Prostate gland (tissue), 2 donors: ENCODE measurements at regions not wholly inside any gene's neighbourhood (a gene's known extent, or its start where the extent isn't known, plus 50 kb on each side); places are given as distances from the start of the nearest gene placed in this dataset.

Experiments
- DNase-seq: peaks from one replicate; pipeline ENCODE4 v3.0.0-alpha.2; 2019; ENCODE audit warnings: low spot score
- H3K27ac ChIP-seq, 2 donors: fragments of 200-600 bp; sonication (generic); 2 replicates each; pipeline ENCODE4 v1.5.1; 2017 to 2019
- H3K27me3 ChIP-seq: fragments of 200-600 bp; sonication (generic); replicated peaks from 2 replicates; pipeline ENCODE4 v1.5.1; 2019; ENCODE audit not compliant: insufficient read depth
- H3K36me3 ChIP-seq, 2 donors: fragments of 200-600 bp; sonication (generic); 1 replicate in 1 of 2; 2 replicates in 1 of 2; pipeline versions ENCODE4 v1.5.1 to v1.8.1; 2017 to 2019
- H3K4me1 ChIP-seq: fragments of 200-600 bp; sonication (generic); replicated peaks from 2 replicates; pipeline ENCODE4 v1.5.1; 2019
- H3K4me3 ChIP-seq, 2 donors: fragments of 200-600 bp; sonication (generic); 2 replicates each; pipeline ENCODE4 v1.5.1; 2017 to 2019
- H3K9me3 ChIP-seq: fragments of 200-600 bp; sonication (generic); 2 replicates; pipeline ENCODE4 v1.5.1; 2017
- CTCF ChIP-seq, 4 experiments: fragments of 200-600 bp in 2 of 4; fragments of 450-650 bp in 2 of 4; sonication (generic) in 2 of 4; IDR thresholded peaks; 1 replicate in 3 of 4; 2 replicates in 1 of 4; pipeline ENCODE4 v1.5.1; 2016 to 2019; ENCODE audit warnings: antibody characterized with exemption in 4 of 4, mild to moderate bottlenecking in 2 of 4, moderate library complexity in 2 of 4
- POLR2A ChIP-seq: fragments of 450-650 bp; IDR thresholded peaks from one replicate; pipeline ENCODE4 v1.6.1; 2016; ENCODE audit warnings: antibody characterized with exemption, mild to moderate bottlenecking
- POLR2AphosphoS5 ChIP-seq: sonication (generic); formaldehyde crosslinking; IDR thresholded peaks from one replicate; pipeline ENCODE4 v1.6.1; 2017; ENCODE audit warnings: antibody characterized with exemption
- WGBS: methylation state at CpG from one replicate; pipeline ENCODE4 v1.1.5; 2018; 5-methylcytosine and 5-hydroxymethylcytosine counted together
- intact Hi-C: fragments of 100-400 bp; cut with DNase I; formaldehyde crosslinking; loops from one replicate; pipeline ENCODE4 v1.14.2; 2022

- intact Hi-C loops, result no loop called here
- WGBS, result 10% methylated on average over 2 of the region's 2 CpGs
Observed at GRCh38 chr16:56108056-56108471, 83.2 kb upstream of the GNAO1 start.

GRCh38 chr16:56106527-56106926 lies 84.8 kb upstream of the GNAO1 start:
- H3K4me1 ChIP-seq, result no peaks in the 10 kb centered on the region
- DNase-seq, result no peak
- TF ChIP-seq POLR2A, result no peak
- TF ChIP-seq POLR2AphosphoS5, result no peak
- no peak for TF ChIP-seq CTCF (IDR thresholded peaks at IDR 0.05)
- H3K27me3 ChIP-seq, result no peaks in the 10 kb centered on the region
- no peak overlapping the region for H3K27ac ChIP-seq
- intact Hi-C loops, result no loop called here
- 93% methylated on average over 6 of the region's 6 CpGs for whole genome bisulfite sequencing
- no peak overlapping the region for H3K4me3 ChIP-seq
- H3K9me3 ChIP-seq, result no peaks in the 10 kb centered on the region
- H3K36me3 ChIP-seq, result no peaks in the 10 kb centered on the region

More at GRCh38 chr16:56108056-56108471, 83.2 kb upstream of the GNAO1 start:
- DNase-seq, result no peak
- H3K4me1 ChIP-seq, result no peaks in the 10 kb centered on the region
- H3K4me3 ChIP-seq, result no peak overlapping the region
- H3K27ac ChIP-seq, result no peak overlapping the region
- TF ChIP-seq CTCF (IDR thresholded peaks at IDR 0.05) (no peak), POLR2A (no peak), POLR2AphosphoS5 (no peak)
- no peaks in the 10 kb centered on the region for H3K36me3 ChIP-seq
- H3K27me3 ChIP-seq, result no peaks in the 10 kb centered on the region
- no peaks in the 10 kb centered on the region for H3K9me3 ChIP-seq

- no peak for DNase-seq
- H3K4me3 ChIP-seq, result no peak overlapping the region
- H3K9me3 ChIP-seq, result no peaks in the 10 kb centered on the region
- no peaks in the 10 kb centered on the region for H3K27me3 ChIP-seq
- H3K36me3 ChIP-seq, result no peaks in the 10 kb centered on the region
- intact Hi-C loops, result loop anchor here (5.0 kb wide), 1 partner anchor 161 kb away; no protein-coding TSS in a partner anchor
- 64% methylated on average over 3 of the region's 3 CpGs for WGBS
- no peak for TF ChIP-seq CTCF (IDR thresholded peaks at IDR 0.05)
- TF ChIP-seq POLR2AphosphoS5, result no peak
- no peak for TF ChIP-seq POLR2A
- no peaks in the 10 kb centered on the region for H3K4me1 ChIP-seq
- no peak overlapping the region for H3K27ac ChIP-seq
Observed at GRCh38 chr16:56102906-56103305, 88.4 kb upstream of the GNAO1 start.

- no peaks in the 10 kb centered on the region for H3K4me1 ChIP-seq
- intact Hi-C loops, result loop anchor here (5.0 kb wide), 1 partner anchor 160 kb away; no protein-coding TSS in a partner anchor
- DNase-seq, result no peak
- no peaks in the 10 kb centered on the region for H3K27me3 ChIP-seq
- no peaks in the 10 kb centered on the region for H3K9me3 ChIP-seq
- peak overlapping the region in 1 of 2 donors; percentile 53 for H3K27ac ChIP-seq
- H3K4me3 ChIP-seq, result no peak overlapping the region
- no peaks in the 10 kb centered on the region for H3K36me3 ChIP-seq
- WGBS, result 4% methylated on average over 13 of the region's 13 CpGs
- TF ChIP-seq POLR2AphosphoS5 (no peak), POLR2A (no peak), CTCF (IDR thresholded peaks at IDR 0.05) (no peak)
Observed at GRCh38 chr16:56102183-56102686, 89.1 kb upstream of the GNAO1 start.

GRCh38 chr16:56101480-56101879 lies 89.8 kb upstream of the GNAO1 start:
- WGBS, result 35% methylated on average over 5 of the region's 5 CpGs
- H3K27me3 ChIP-seq, result no peaks in the 10 kb centered on the region
- no peaks in the 10 kb centered on the region for H3K4me1 ChIP-seq
- intact Hi-C loops, result loop anchor here (5.0 kb wide), 1 partner anchor 159 kb away; no protein-coding TSS in a partner anchor
- H3K36me3 ChIP-seq, result no peaks in the 10 kb centered on the region
- DNase-seq, result no peak
- TF ChIP-seq POLR2A (no peak), POLR2AphosphoS5 (no peak), CTCF (IDR thresholded peaks at IDR 0.05) (no peak)
- no peak overlapping the region for H3K4me3 ChIP-seq
- no peaks in the 10 kb centered on the region for H3K9me3 ChIP-seq
- H3K27ac ChIP-seq, result no peak overlapping the region
